ENCODE measurements at regions not wholly inside any gene's neighbourhood (a gene's known extent, or its start where the extent isn't known, plus 50 kb on each side); places are given as distances from the start of the nearest gene placed in this dataset.
"Not testable (repeated sequence)": the region's sequence is repeated elsewhere in the genome, so short reads cannot be mapped to it uniquely, and the experiment has no call there.

GRCh38 chr2:236834284-236834683 lies 251.4 kb upstream of the COPS8 start:
- no peak for DNase-seq

- no peak for DNase-seq
Observed at GRCh38 chr2:236835307-236836024, 250.2 kb upstream of the COPS8 start.

GRCh38 chr2:236836028-236836427 lies 249.7 kb upstream of the COPS8 start:
- not testable (repeated sequence) for DNase-seq

- DNase-seq = no peak
Observed at GRCh38 chr2:236840215-236840614, 245.5 kb upstream of the COPS8 start.

GRCh38 chr2:236840857-236841256 lies 244.8 kb upstream of the COPS8 start:
- no peak for DNase-seq

- no peak for DNase-seq
Observed at GRCh38 chr2:236841389-236841788, 244.3 kb upstream of the COPS8 start.

- no peak for DNase-seq
Observed at GRCh38 chr2:236843161-236843968, 242.3 kb upstream of the COPS8 start.

- no peak for DNase-seq
Observed at GRCh38 chr2:236844711-236845110, 241.0 kb upstream of the COPS8 start.

GRCh38 chr2:236847023-236847422 lies 238.7 kb upstream of the COPS8 start:
- DNase-seq = no peak

- DNase-seq = no peak
Observed at GRCh38 chr2:236847538-236848263, 238.0 kb upstream of the COPS8 start.

GRCh38 chr2:236848501-236848900 lies 237.2 kb upstream of the COPS8 start:
- DNase-seq = no peak

- DNase-seq = no peak
Observed at GRCh38 chr2:236849508-236849907, 236.2 kb upstream of the COPS8 start.

- DNase-seq = no peak
Observed at GRCh38 chr2:236849940-236850339, 235.7 kb upstream of the COPS8 start.

GRCh38 chr2:236851187-236851586 lies 234.5 kb upstream of the COPS8 start:
- DNase-seq = no peak

- DNase-seq = no peak
Observed at GRCh38 chr2:236852100-236852976, 233.4 kb upstream of the COPS8 start.

- DNase-seq = no peak
Observed at GRCh38 chr2:236852977-236853374, 232.7 kb upstream of the COPS8 start.

GRCh38 chr2:236853585-236854051 lies 232.1 kb upstream of the COPS8 start:
- no peak for DNase-seq

GRCh38 chr2:236855176-236855865 lies 230.4 kb upstream of the COPS8 start:
- DNase-seq = no peak

GRCh38 chr2:236855866-236856847 lies 229.5 kb upstream of the COPS8 start:
- DNase-seq = no peak

GRCh38 chr2:236856848-236857235 lies 228.8 kb upstream of the COPS8 start:
- DNase-seq = no peak

- no peak for DNase-seq
Observed at GRCh38 chr2:236857246-236857645, 228.4 kb upstream of the COPS8 start.

Data from activated CD4-positive, alpha-beta T cell treated with anti-CD3 and anti-CD28 coated beads, Interleukin-2, Interleukin-6, amounts not matched to agents 100 ng/mL and 50 ng/mL, durations not matched to agents 16 hours and 8 hours (primary cell).